ENCODE measurements at regions not wholly inside any gene's neighbourhood (a gene's known extent, or its start where the extent isn't known, plus 50 kb on each side); places are given as distances from the start of the nearest gene placed in this dataset.

GRCh38 chr2:129237966-129238725 is 741.3 kb upstream of the RAB6C start:
- no peak for TF ChIP-seq CTCF (IDR thresholded peaks at IDR 0.05; ENCODE audit: borderline replicate concordance)
- Histone ChIP-seq H3K27me3 (ENCODE audit: low read depth) (peaks cover 19% of the 10 kb centered on the region), H3K4me1 (no peaks in the 10 kb centered on the region), H3K27ac (replicated peaks) (no peak overlapping the region), H3K9me3 (replicated peaks) (peaks cover 11% of the 10 kb centered on the region), H3K4me3 (no peak overlapping the region), H3K36me3 (no peaks in the 10 kb centered on the region)
- intact Hi-C loops (cut with micrococcal nuclease) = no loop called here
- no peak for DNase-seq

- intact Hi-C loops (cut with micrococcal nuclease) = no loop called here
- H3K9me3 ChIP-seq (replicated peaks) = peaks cover 11% of the 10 kb centered on the region
- H3K27ac ChIP-seq (replicated peaks) = no peak overlapping the region
- no peaks in the 10 kb centered on the region for H3K4me1 ChIP-seq
- peaks cover 19% of the 10 kb centered on the region for H3K27me3 ChIP-seq (ENCODE audit: low read depth)
- H3K36me3 ChIP-seq = no peaks in the 10 kb centered on the region
- no peak for TF ChIP-seq CTCF (IDR thresholded peaks at IDR 0.05; ENCODE audit: borderline replicate concordance)
- no peak overlapping the region for H3K4me3 ChIP-seq
- no peak for DNase-seq
These were observed 740.3 kb upstream of the RAB6C start for GRCh38 chr2:129239141-129239540.

GRCh38 chr2:129240061-129240460 is 739.4 kb upstream of the RAB6C start:
- no peaks in the 10 kb centered on the region for H3K36me3 ChIP-seq
- intact Hi-C loops (cut with micrococcal nuclease) = no loop called here
- peaks cover 19% of the 10 kb centered on the region for H3K27me3 ChIP-seq (ENCODE audit: low read depth)
- peaks cover 11% of the 10 kb centered on the region for H3K9me3 ChIP-seq (replicated peaks)
- TF ChIP-seq CTCF (IDR thresholded peaks at IDR 0.05; ENCODE audit: borderline replicate concordance) = no peak
- H3K4me3 ChIP-seq = no peak overlapping the region
- DNase-seq = no peak
- H3K4me1 ChIP-seq = no peaks in the 10 kb centered on the region
- no peak overlapping the region for H3K27ac ChIP-seq (replicated peaks)

GRCh38 chr2:129242269-129242668 is 737.2 kb upstream of the RAB6C start:
- Histone ChIP-seq H3K27ac (replicated peaks) (no peak overlapping the region), H3K4me3 (no peak overlapping the region), H3K27me3 (ENCODE audit: low read depth) (peaks cover 8% of the 10 kb centered on the region), H3K4me1 (no peaks in the 10 kb centered on the region), H3K36me3 (no peaks in the 10 kb centered on the region), H3K9me3 (replicated peaks) (peaks cover 8% of the 10 kb centered on the region)
- intact Hi-C loops (cut with micrococcal nuclease) = no loop called here
- no peak for TF ChIP-seq CTCF (IDR thresholded peaks at IDR 0.05; ENCODE audit: borderline replicate concordance)
- DNase-seq = no peak

GRCh38 chr2:129247751-129248150 is 731.7 kb upstream of the RAB6C start:
- Histone ChIP-seq H3K4me3 (no peak overlapping the region), H3K36me3 (no peaks in the 10 kb centered on the region), H3K9me3 (replicated peaks) (peaks cover 8% of the 10 kb centered on the region), H3K27ac (replicated peaks) (no peak overlapping the region), H3K27me3 (ENCODE audit: low read depth) (no peaks in the 10 kb centered on the region), H3K4me1 (no peaks in the 10 kb centered on the region)
- DNase-seq = no peak
- intact Hi-C loops (cut with micrococcal nuclease) = no loop called here
- no peak for TF ChIP-seq CTCF (IDR thresholded peaks at IDR 0.05; ENCODE audit: borderline replicate concordance)

All from left ventricle myocardium inferior (tissue), 1 donor.